ENCODE measurements at regions not wholly inside any gene's neighbourhood (a gene's known extent, or its start where the extent isn't known, plus 50 kb on each side); places are given as distances from the start of the nearest gene placed in this dataset.

GRCh38 chr11:92636543-92637188 is 332.8 kb upstream of the MTNR1B start (continued):
- TF ChIP-seq TAF1 (IDR thresholded peaks at IDR 0.05; ENCODE audit: borderline replicate concordance, low read depth, low read length), result no peak
- no peak for TF ChIP-seq EZH2phosphoT487 (IDR thresholded peaks at IDR 0.05; ENCODE audit: borderline replicate concordance, low read depth)
- no peak for TF ChIP-seq USF2 (IDR thresholded peaks at IDR 0.05; ENCODE audit: borderline replicate concordance, low read depth, low read length)
- no peak for TF ChIP-seq FOXJ3 (CRISPR knock-in tag; IDR thresholded peaks at IDR 0.05)
- no peak for TF ChIP-seq NRF1 (IDR thresholded peaks at IDR 0.05; ENCODE audit: low read depth, low read length)
- no peak for TF ChIP-seq SMC3 (IDR thresholded peaks at IDR 0.05; ENCODE audit: low read depth, low read length)
- no peak for TF ChIP-seq FOXM1 (IDR thresholded peaks at IDR 0.05; ENCODE audit: low read depth)
- TF ChIP-seq JUND (IDR thresholded peaks at IDR 0.05), result no peak

GRCh38 chr11:92638678-92639077 is 330.8 kb upstream of the MTNR1B start:
- CTCF ChIA-PET, result interaction anchor here (1.0 kb wide), 1 partner anchor 24 kb away, joined by 3 read pairs; no protein-coding TSS in a partner anchor
- 68% methylated on average over 3 of the region's 3 CpGs for WGBS (ENCODE audit: low lambda C conversion rate)
- peaks cover 10 to 13% of the 10 kb centered on the region in 2 experiments for H3K4me1 ChIP-seq (ENCODE audit: control insufficient read depth in 1 of 2, insufficient read depth in 2 of 2, low read depth in 1 of 2, low read length in 1 of 2)
- no peak overlapping the region for H2AFZ ChIP-seq (ENCODE audit: low read depth)
- no peaks in the 10 kb centered on the region for H3K27me3 ChIP-seq (ENCODE audit: insufficient read depth)
- H3K9me2 ChIP-seq, result no peaks in the 10 kb centered on the region
- H3K9me3 ChIP-seq, result no peaks in the 10 kb centered on the region
- DNase-seq, result no peak
- no peaks in the 10 kb centered on the region for H3F3A ChIP-seq (replicated peaks; ENCODE audit: insufficient read depth)
- H3K27ac ChIP-seq (ENCODE audit: low read depth in 2 of 2, low read length in 1 of 2), result no peak overlapping the region
- no peaks in the 10 kb centered on the region for H3K36me3 ChIP-seq (replicated peaks in 1 of 2; ENCODE audit: control insufficient read depth in 1 of 2, insufficient read depth in 2 of 2, low read length in 1 of 2)
- H3K9ac ChIP-seq, result no peak overlapping the region
- POLR2A ChIA-PET, result no interaction called here
- no peaks in the 10 kb centered on the region for H3K79me2 ChIP-seq (ENCODE audit: insufficient read depth)
- TF ChIP-seq FOSL2 (IDR thresholded peaks at IDR 0.05; ENCODE audit: borderline replicate concordance, low read depth) (no peak), POLR2AphosphoS5 (IDR thresholded peaks at IDR 0.05; ENCODE audit: low read depth, low read length) (no peak), PBX3 (IDR thresholded peaks at IDR 0.05) (no peak), FOXM1 (IDR thresholded peaks at IDR 0.05; ENCODE audit: low read depth) (no peak), CHD2 (IDR thresholded peaks at IDR 0.05; ENCODE audit: low read length, partially characterized antibody) (no peak)
- no peak overlapping the region for H3K4me3 ChIP-seq (ENCODE audit: low read depth in 2 of 2, low read length in 1 of 2)
- H4K20me1 ChIP-seq (ENCODE audit: insufficient read depth), result no peaks in the 10 kb centered on the region
- no peak overlapping the region for H3K4me2 ChIP-seq

GRCh38 chr11:92642177-92642931 is 327.1 kb upstream of the MTNR1B start:
- Histone ChIP-seq H3K4me3 (ENCODE audit: low read depth in 2 of 2, low read length in 1 of 2) (no peak overlapping the region), H4K20me1 (ENCODE audit: insufficient read depth) (no peaks in the 10 kb centered on the region), H3K79me2 (ENCODE audit: insufficient read depth) (no peaks in the 10 kb centered on the region), H3K9me3 (no peaks in the 10 kb centered on the region), H3K27ac (ENCODE audit: low read depth in 2 of 2, low read length in 1 of 2) (peak overlapping the region; percentile 22 to 79; a peak in 3 of 4 replicates), H3F3A (replicated peaks; ENCODE audit: insufficient read depth) (no peaks in the 10 kb centered on the region), H3K27me3 (ENCODE audit: insufficient read depth) (no peaks in the 10 kb centered on the region), H2AFZ (ENCODE audit: low read depth) (no peak overlapping the region), H3K9me2 (no peaks in the 10 kb centered on the region), H3K4me2 (peak overlapping the region; percentile 27), H3K4me1 (ENCODE audit: control insufficient read depth in 1 of 2, insufficient read depth in 2 of 2, low read depth in 1 of 2, low read length in 1 of 2) (peaks cover 13 to 24% of the 10 kb centered on the region in 2 experiments), H3K9ac (no peak overlapping the region), H3K36me3 (replicated peaks in 1 of 2; ENCODE audit: control insufficient read depth in 1 of 2, insufficient read depth in 2 of 2, low read length in 1 of 2) (no peaks in the 10 kb centered on the region)
- DNase-seq, result no peak
- CTCF ChIA-PET, result no interaction called here
- POLR2A ChIA-PET, result no interaction called here
- TF ChIP-seq NFIC (IDR thresholded peaks at IDR 0.05; ENCODE audit: borderline replicate concordance), result peak; percentile 84
- no peak for TF ChIP-seq MXI1 (IDR thresholded peaks at IDR 0.05; ENCODE audit: low read depth, low read length)
- TF ChIP-seq FOXJ3 (CRISPR knock-in tag; IDR thresholded peaks at IDR 0.05), result no peak
- TF ChIP-seq RXRA (IDR thresholded peaks at IDR 0.05; ENCODE audit: borderline replicate concordance, low read depth), result peak; percentile 47; the same call in 1 of the 2 replicates
- no peak for TF ChIP-seq USF2 (IDR thresholded peaks at IDR 0.05; ENCODE audit: borderline replicate concordance, low read depth, low read length)
- peak; percentile 76 for TF ChIP-seq FOSL2 (IDR thresholded peaks at IDR 0.05; ENCODE audit: borderline replicate concordance, low read depth)
- TF ChIP-seq JUND (IDR thresholded peaks at IDR 0.05), result peak; percentile 76
- TF ChIP-seq RFX5 (IDR thresholded peaks at IDR 0.05; ENCODE audit: low read length), result no peak
- no peak for TF ChIP-seq RAD21 (IDR thresholded peaks at IDR 0.05; ENCODE audit: low read length)
- no peak for TF ChIP-seq MEF2A (IDR thresholded peaks at IDR 0.05; ENCODE audit: borderline replicate concordance, low read depth)
- peak; percentile 65; the same call in 1 of the 2 replicates for TF ChIP-seq TEAD4 (IDR thresholded peaks at IDR 0.05; ENCODE audit: borderline replicate concordance, insufficient read depth)
- 0 out of 2 replicates have a peak, but pooled peaks have one; percentile 12 for TF ChIP-seq CTCF (IDR thresholded peaks at IDR 0.05)
- no peak for TF ChIP-seq FOXM1 (IDR thresholded peaks at IDR 0.05; ENCODE audit: low read depth)

Measured in SK-N-SH (cell line).